ENCODE measurements at regions not wholly inside any gene's neighbourhood (a gene's known extent, or its start where the extent isn't known, plus 50 kb on each side); places are given as distances from the start of the nearest gene placed in this dataset.
"Not testable (repeated sequence)": the region's sequence is repeated elsewhere in the genome, so short reads cannot be mapped to it uniquely, and the experiment has no call there.

GRCh38 chr4:57308301-57308700 lies 198.1 kb upstream of the IGFBP7 start:
- H3K4me3 ChIP-seq (ENCODE audit: low read depth, low read length) = no peak overlapping the region
- no peak for TF ChIP-seq CTCF (IDR thresholded peaks at IDR 0.05; ENCODE audit: low read depth, low read length)
- in situ Hi-C loops (cut with HindIII; ENCODE audit: low sequenced_read_pairs) = no loop called here
- DNase-seq (ENCODE audit: low read depth, low spot score) = no peak

GRCh38 chr4:57305836-57306235 lies 195.7 kb upstream of the IGFBP7 start:
- no peak for DNase-seq (ENCODE audit: low read depth, low spot score)
- no peak overlapping the region for H3K4me3 ChIP-seq (ENCODE audit: low read depth, low read length)
- in situ Hi-C loops (cut with HindIII; ENCODE audit: low sequenced_read_pairs) = no loop called here
- no peak for TF ChIP-seq CTCF (IDR thresholded peaks at IDR 0.05; ENCODE audit: low read depth, low read length)

- no peak for DNase-seq (ENCODE audit: low read depth, low spot score)
- no peak overlapping the region for H3K4me3 ChIP-seq (ENCODE audit: low read depth, low read length)
- TF ChIP-seq CTCF (IDR thresholded peaks at IDR 0.05; ENCODE audit: low read depth, low read length) = no peak
- in situ Hi-C loops (cut with HindIII; ENCODE audit: low sequenced_read_pairs) = no loop called here
Measured at GRCh38 chr4:57303012-57303751, 193.0 kb upstream of the IGFBP7 start.

- DNase-seq (ENCODE audit: low read depth, low spot score); H3K4me3 ChIP-seq (ENCODE audit: low read depth, low read length); in situ Hi-C loops (cut with HindIII; ENCODE audit: low sequenced_read_pairs): not testable (repeated sequence)
Measured at GRCh38 chr4:57300300-57300699, 190.1 kb upstream of the IGFBP7 start.

- peak; percentile 3 for DNase-seq (ENCODE audit: low read depth, low spot score)
- no peak overlapping the region for H3K4me3 ChIP-seq (ENCODE audit: low read depth, low read length)
- no peak for TF ChIP-seq CTCF (IDR thresholded peaks at IDR 0.05; ENCODE audit: low read depth, low read length)
- in situ Hi-C loops (cut with HindIII; ENCODE audit: low sequenced_read_pairs) = no loop called here
Measured at GRCh38 chr4:57291911-57292310, 181.7 kb upstream of the IGFBP7 start.

GRCh38 chr4:57287687-57288604 lies 177.8 kb upstream of the IGFBP7 start:
- no peak overlapping the region for H3K4me3 ChIP-seq (ENCODE audit: low read depth, low read length)
- no peak for TF ChIP-seq CTCF (IDR thresholded peaks at IDR 0.05; ENCODE audit: low read depth, low read length)
- no peak for DNase-seq (ENCODE audit: low read depth, low spot score)
- in situ Hi-C loops (cut with HindIII; ENCODE audit: low sequenced_read_pairs) = no loop called here

GRCh38 chr4:57282933-57283310 lies 172.7 kb upstream of the IGFBP7 start:
- TF ChIP-seq CTCF (IDR thresholded peaks at IDR 0.05; ENCODE audit: low read depth, low read length) = no peak
- DNase-seq (ENCODE audit: low read depth, low spot score) = no peak
- in situ Hi-C loops (cut with HindIII; ENCODE audit: low sequenced_read_pairs) = no loop called here
- no peak overlapping the region for H3K4me3 ChIP-seq (ENCODE audit: low read depth, low read length)
